NCI-H82 treated with DMSO at 0.1 percent for 48 hours (cell line): ENCODE measurements at regions not wholly inside any gene's neighbourhood (a gene's known extent, or its start where the extent isn't known, plus 50 kb on each side); places are given as distances from the start of the nearest gene placed in this dataset.

Source experiments
- DNase-seq: peaks from one replicate; lab custom pipeline; 2025; ENCODE audit not compliant: unreplicated experiment; lab: John Stamatoyannopoulos, UW

DNA sequence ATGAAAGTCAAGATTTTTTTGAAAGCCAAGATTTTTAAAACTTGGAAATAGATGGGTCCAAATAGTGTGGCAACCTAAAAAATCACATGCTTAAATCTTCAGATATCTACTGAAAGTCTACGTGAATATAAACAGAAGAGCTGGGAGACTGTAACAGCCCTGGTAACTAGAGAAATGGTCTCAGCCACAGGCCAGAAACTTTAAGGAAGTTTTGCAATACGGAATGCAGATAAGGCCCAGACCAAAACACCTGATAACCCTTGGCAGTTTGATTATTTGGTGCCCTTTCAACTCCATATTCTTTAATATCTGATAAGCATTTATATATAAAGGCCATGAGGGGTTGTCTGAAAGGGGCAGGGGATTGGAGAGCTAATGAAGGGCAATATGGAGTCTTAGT lies 537.3 kb upstream of the TGFBR2 start:
- DNase-seq, result no peak

DNA sequence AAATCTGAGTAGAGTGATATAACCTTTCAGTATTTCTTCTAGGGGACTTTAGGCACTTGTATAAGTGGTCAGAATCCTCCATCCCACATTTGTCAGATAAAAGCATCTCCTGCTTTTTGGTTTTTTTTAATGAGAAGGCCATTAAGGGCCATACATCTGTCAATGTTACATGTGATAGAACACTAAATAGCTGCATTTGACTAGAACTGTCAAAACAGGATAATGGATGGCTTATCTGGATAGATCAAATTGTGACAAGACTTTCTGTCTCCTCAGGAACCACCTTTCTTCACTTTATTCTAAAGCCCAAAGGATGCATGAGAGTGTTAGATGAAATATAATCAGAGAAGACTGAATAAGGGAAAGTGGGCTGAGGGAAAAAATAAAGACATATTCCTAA lies 533.4 kb upstream of the TGFBR2 start:
- DNase-seq, result no peak

DNA sequence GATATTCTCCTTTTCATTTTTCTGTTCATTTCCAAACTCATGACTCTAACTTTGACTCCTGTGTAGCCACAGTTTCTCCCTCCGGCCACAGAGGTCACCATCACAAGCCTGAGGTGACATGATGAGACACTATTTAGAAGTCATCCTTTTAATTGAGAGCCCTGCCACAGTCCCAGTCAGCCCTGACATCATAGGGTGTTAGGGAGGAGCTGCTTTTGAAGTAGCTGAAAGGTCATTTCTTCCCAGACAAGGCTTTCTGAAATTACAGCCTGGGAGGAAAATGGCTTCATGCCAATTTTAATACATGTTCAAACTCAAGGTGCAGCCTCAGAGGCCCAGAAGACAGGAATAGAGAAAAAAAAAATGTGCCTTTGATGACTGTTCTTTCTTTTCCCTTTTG lies 532.8 kb upstream of the TGFBR2 start:
- DNase-seq, result no peak

DNA sequence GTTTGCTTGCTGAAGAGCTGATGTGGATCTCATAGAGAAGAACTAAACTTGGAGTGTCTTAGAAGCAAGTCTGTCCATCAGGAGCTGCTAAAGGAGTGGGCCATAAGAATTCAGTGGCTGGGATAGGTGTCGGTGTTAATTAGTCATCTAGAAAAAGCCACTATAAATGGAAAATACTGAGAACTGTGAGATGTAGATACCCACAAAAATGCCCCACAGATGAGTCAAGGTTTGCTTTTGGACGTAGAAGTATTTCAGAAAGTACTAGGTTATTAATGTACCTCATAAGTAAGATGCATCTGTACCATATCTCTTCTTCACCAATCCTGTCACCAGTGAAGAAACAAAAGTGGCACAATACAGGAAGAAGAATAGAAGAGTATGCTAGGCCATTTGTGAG lies 530.9 kb upstream of the TGFBR2 start:
- DNase-seq, result no peak

DNA sequence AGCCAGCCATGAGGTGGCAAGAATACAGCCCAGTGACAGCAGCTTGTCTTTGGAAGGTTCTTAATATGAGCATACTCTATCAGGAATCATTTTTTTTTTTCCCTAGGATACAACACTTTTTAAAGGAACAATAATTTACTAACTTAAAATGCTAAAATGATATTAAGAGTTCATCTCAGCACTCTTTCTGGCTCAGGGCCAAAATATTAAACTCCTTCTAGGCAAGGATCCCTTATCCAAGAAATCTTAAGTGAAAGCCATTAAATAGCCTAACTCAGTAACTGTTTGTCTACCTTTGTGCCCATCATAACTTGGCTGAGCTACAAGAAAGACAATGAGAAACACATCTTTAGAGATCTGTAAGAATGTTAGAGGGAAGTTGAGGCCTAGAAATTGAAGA lies 529.5 kb upstream of the TGFBR2 start:
- no peak for DNase-seq

DNA sequence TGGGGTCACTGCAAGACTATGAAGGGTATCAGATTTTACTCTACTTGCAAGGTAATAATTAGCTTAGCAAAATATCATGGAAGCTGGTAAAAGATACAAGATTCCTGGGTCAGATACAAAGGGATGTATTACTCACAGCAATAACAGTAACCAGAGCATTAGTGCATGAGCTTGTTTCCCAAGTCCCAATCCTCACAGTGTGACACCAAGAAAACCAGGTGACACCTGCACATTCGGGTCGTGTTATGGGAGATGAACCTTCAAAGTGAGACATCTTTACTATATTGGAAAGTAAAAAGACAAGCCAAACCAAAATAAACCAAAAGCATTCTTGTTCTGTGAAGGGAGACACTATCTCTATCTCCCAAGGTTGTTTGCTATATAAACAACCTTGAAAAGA lies 528.7 kb upstream of the TGFBR2 start:
- DNase-seq, result no peak

DNA sequence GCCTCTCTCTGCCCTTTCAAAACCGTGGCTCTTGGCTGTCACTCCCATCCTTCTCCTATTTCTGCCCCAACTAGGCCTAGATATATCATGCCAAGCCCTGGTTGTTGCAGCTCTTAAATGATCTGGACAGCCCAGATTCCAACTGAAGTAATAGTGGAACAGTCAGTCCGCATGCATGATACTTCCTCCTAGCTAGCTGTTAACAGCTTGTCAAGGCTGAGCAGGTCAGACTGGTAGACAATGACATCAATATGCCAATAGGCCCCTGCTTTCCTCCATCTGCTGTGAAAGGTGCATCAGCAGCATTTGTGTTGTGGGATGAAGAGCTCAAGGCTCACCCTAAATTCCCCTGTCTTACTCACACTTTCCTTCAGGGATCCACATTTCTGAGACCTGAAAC lies 527.7 kb upstream of the TGFBR2 start:
- DNase-seq, result no peak

DNA sequence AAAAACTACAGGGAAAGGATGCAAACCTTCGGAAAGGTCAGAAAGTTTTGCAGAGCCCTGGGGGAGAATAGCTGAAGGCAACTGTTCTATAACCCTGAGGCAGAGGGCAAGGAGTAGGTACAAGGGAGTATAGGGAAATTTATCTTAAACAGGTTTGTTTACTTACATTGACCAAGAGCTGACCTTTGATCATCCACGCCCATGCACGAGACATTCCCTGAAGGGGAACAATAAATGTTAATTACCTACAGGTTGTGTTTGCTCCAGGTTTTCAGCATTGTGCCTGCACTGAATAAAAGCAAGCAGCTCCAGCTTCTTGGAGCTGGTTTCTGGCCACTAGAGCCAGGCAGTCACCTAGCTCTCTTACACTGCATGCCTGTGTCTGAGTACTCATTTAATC lies 524.5 kb upstream of the TGFBR2 start:
- DNase-seq, result no peak

DNA sequence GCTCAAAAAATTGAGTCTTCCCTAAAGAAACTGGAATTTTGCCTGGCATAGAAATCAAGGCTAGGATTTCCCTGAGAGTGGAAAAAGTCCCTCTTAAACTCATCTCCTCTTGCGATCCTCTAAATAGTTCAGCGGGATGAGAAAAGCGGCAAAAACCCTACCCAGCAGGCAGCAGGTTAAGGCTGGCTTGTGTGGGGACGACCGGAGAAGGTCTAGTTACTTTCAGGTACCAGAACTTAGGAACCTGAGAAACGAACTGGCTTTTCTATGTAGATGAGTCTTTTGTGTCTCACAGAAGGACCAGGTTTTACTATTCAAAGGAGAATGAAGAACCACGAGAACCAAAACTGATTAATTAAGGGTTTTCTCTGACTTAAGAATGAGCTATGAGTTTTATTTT lies 523.7 kb upstream of the TGFBR2 start:
- DNase-seq, result no peak

DNA sequence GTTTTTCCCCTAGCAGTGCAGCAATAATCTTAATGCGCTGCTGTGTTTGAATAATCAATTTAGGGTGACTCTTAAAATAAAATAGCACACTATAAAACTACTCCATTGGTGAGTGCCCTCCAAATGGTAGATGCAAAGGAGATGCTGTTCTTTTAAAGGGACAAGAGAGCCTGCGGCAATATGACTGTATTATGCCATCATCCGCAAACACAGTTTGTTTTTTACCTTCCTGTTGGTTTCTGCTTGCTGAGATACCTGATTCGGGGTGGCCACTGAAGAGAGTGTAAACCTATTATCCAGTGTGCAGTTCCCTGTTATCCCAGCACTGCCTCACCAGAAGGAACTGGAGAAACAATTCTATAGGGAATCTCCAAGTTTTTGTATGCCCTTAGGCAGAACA lies 523.1 kb upstream of the TGFBR2 start:
- DNase-seq, result no peak

DNA sequence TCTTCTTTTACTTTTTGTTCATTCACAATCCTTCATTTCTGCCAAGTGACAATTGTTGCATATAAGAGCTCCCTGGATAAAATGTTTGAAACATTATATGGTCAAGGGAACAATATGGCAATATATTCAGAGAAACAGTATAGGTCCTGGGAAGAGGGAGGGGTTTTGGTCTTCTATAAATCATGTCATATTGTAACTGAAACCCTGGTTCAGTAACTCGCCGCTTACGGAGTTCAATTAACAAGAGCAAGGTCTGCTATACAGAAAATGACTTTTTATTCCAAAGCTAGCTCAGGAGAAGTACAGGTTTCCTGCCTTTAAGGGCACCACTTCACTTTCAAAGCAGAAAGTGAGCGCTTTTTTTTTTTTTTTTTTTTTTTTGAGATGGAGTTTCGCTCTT lies 522.1 kb upstream of the TGFBR2 start:
- no peak for DNase-seq

DNA sequence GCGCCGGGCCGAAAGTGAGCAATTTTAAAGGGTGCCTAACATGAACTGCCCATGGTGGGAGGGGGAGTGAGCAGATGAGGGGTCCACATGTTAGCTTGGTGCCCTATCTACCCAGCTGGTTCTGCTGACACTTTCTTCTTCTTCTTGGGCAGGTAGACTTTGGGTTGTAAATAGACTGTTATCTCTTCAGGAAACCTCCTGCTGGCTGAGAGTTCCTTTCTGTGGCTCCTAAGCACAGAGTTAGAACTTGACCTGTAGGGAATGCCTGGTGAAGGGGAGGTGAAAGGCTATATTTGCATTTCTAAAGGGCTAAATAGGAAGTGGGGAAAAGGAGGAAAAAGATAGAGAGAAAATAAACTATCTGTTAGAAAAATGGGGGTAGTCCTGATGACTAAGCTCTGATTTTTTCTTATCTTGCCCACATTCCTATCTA lies 521.4 kb upstream of the TGFBR2 start:
- no peak for DNase-seq

DNA sequence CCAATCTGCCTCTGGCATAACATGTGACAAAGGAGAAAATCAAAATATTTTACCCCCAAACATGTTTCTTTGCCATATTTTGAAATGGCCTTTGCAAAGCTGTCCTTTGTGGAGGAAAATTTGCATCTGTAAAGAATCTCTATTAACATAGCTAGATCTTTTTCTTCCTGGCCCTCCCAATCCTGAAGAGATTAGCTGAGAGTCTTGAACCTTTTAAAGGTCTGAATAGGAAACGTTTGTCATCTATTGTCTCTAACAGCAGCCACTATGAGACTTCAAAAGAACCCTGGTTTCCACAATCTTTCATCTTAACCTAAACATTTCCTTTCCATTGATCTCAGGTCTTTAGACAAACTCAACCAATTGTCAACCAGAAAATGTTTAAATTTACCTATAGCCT lies 520.9 kb upstream of the TGFBR2 start:
- no peak for DNase-seq

DNA sequence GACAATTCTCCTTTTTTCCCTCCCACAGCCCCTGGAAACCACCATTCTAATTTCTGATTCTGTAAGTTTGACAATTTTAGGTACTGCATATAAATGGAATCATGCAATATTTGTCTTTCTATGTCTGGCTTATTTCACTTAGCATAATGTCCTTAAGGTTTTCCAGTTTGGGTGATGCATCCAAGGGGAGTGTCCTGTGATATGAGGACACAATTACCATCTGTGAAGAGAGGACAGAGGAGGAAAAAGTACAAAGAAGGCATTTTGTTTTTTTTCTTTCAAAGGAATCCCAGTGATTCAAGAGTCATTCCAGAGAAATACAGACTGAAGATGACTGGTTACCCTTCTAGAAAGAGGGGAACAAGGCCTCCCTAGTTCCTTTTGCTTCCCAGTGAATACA lies 514.7 kb upstream of the TGFBR2 start:
- no peak for DNase-seq

DNA sequence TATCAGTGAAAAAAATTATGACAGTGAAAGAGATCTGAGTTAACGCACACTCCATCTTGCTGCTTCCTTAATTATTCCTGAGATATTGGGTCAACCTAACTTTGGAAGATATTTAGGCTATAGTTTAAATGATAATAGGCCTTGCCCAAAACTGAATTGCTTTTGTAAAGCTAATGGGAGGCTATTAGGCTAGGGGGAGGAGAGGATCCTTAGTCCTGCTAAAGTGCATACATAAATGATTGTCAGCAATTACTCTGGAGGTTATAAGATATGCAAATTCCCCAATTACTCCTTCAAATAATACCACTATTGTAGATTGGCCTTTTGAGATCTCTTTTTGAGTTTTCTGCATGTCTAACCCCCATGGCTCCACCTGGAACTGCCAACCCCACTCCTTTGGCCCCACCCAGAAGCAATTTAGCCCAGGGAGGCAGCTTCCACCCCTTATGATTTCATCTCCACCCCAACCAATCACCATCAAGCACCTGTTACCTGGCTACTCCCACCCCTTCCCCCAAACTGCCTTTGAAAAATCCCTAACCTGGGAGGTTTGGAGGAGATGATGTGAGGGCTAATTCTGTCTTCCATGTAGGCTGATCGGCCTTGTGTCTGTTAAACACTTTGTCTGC lies 509.3 kb upstream of the TGFBR2 start:
- DNase-seq, result no peak

DNA sequence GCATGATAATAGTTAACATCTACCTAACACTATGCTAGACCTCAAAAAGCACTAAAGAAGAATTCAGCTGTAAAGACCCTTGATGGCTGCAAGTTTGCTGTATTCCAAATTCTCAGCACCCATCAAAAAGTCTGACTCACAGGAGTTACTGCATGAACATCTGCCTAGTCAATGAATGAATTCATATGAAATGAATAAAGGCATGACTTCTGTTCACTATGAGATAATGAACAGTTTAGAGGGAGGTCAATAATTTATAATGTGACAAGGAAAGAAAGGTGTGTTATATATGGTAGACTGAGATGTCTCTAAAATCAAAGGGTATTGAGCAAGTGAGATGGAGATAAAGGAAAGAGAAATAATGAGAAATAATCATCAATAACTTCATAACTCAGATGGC lies 508.2 kb upstream of the TGFBR2 start:
- DNase-seq, result no peak

DNA sequence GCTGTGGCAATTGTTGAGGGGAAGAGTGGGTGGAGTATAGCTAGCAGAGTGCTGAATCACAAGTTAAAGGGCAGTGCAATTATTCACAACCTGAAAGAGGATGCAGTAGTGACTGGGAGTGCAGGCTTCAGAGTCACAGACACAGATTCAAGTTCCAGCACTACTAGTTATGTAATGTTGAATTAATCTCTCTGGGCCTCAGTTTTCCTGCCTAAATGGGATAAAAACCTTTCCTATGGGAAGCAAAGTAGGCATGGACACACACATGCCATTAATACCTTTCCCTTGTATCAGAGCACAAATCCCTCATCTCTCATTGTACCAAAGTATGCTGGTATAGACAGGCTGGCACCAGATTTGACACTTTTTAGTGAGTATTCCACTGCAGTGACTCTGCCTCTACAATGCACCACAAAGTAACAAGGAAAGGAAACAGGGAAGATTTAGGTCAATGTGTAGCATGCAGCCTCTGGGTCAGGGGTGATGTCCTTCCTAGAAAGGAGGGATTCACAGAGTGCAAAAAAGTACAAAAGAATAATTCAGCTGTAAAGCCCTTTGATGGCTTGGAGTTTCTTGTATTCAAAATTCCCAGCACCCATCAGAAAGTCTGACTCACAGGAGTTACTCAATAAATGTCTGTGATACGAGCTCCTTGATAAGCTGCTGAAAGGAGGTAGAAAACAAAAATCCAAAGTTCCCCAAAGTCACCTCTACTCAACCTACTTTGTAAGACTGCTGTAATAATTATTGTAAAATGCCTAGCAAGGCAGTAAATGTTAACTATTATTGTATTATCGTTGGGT lies 507.5 kb upstream of the TGFBR2 start:
- no peak for DNase-seq

DNA sequence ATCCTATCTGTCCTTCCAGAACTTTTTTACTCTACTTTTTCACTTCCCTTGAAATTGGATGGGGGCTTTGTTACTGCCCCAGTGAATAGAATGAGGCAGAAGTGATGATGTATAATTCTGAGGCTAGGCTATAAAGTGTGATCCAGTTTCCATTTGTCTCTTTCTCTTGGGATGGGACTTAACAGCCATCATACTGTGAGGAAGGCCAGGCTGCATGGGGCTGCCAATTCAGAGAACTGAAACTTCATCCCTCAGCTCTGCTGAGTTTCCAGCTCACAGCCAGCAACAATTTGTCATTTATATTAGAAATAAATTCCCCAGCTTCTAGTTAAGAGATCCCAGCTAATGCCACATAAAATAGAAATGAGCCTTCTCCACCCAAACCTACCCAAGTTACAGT lies 504.0 kb upstream of the TGFBR2 start:
- no peak for DNase-seq

DNA sequence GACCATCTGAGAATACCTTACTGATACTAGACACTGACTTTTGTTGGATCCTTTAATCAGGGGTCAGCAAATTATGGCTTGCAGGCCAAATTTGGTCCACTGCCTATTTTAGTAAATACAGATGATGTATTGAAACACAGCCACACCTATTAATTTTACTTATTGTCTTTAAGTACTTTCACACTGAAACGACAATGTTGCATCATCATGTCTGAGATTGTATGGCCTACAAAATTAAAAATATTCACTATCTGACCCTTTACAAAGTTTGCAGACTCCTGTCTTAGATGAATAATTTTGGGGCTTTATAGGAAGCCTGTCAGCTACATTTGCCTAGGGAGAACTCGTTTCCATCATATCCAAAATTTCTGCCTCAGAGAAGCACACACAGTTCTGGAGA lies 503.2 kb upstream of the TGFBR2 start:
- DNase-seq, result no peak

DNA sequence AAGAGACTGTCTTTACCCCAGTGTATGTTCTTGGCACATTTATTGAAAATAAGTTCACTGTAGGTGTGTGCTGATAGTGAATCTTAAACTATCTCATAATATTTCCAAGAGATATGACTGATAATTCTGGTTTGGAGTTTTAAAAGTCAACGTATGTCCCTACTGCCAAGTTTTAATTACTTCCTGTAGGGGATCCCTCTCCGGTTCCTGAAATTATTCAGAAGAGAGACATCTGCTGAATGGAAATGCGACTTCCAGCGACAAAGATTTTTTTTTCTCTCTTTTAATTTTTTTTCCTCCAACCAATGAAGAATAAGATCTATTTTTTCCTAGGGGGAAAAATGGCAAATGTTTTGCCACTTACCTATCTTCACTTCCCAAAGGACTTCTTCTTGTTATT lies 498.9 kb upstream of the TGFBR2 start:
- no peak for DNase-seq

DNA sequence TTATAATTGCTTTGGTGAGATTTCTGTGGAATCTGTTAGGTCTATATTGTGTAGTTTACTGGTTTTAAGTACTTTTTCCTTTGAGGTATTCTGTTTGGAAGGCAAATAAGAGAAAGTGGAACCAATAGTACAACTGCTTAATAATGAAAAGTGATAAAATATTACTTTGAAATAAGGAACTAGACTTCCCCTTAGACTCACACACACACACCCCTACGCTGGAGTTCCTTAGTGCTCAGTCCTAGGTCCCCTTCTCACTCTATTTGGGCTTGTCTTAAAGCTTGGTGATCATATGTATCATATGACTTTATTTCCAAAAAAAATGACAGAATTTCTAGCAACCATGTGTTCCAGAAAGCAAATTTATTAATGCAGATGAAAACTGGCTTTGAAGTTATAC lies 494.0 kb upstream of the TGFBR2 start:
- no peak for DNase-seq

DNA sequence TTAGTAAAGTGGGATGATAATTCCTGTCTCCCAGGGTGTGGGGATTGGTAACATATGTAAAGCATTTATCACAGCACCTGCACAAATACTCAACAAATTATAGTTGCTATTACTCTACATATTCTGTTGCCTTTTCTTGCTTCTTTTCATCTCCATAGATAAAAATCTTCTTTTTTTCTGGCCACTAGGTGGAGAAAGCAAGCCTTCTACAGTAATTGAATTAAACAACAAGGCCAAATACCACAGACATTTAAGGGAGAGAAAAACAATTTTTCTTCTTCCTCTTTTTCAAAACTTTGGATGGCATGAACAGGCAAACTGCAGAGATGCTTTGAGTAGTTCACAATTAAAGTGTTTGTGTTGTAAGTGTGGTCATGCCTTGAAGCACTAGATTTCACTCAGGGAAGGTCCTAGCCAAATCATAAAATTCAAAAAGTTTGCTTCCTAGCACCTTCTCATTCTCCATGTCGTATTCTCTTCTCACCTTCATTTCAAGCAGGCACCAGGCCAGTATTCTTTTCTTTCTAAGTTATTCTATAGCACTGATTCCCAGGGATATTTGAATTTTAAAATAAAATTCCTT lies 493.4 kb upstream of the TGFBR2 start:
- DNase-seq, result no peak

DNA sequence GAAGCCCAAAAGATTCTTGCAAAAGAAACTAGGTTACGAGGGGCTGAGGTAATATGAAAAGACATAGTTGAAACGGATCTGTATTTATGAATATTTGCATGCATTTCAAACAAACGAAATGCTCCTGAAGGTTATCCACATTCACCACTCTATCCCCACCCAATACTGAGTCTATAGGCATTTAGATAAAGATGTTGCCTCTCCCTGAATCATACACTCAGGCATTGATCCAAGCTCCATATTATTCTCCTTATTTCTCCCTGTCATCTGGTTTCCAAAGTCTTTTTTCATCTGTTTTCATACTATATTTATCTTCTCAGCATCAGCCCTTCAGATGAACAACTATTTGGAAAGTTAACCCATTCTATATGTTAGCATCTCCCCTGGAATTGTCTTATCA lies 492.5 kb upstream of the TGFBR2 start:
- no peak for DNase-seq
